ENCODE measurements at regions not wholly inside any gene's neighbourhood (a gene's known extent, or its start where the extent isn't known, plus 50 kb on each side); places are given as distances from the start of the nearest gene placed in this dataset.

GRCh38 chr11:127568891-127569290 lies 568.3 kb upstream of the KIRREL3 start:
- Histone ChIP-seq H3K36me3 (ENCODE audit: control insufficient read depth in 5 of 5, insufficient read depth in 5 of 5, low read length in 5 of 5) (no peaks in the 10 kb centered on the region), H3K27me3 (ENCODE audit: control insufficient read depth in 5 of 5, insufficient read depth in 4 of 5, low read length in 5 of 5) (no peaks in the 10 kb centered on the region), H3K27ac (ENCODE audit: low read depth, low read length) (no peak overlapping the region), H3K9me3 (ENCODE audit: control insufficient read depth in 5 of 5, low read length in 5 of 5) (peaks cover 0 to 6% (median 0%) of the 10 kb centered on the region in 5 donors), H3K9ac (ENCODE audit: low read length in 5 of 5) (no peak overlapping the region), H3K4me1 (ENCODE audit: control insufficient read depth in 5 of 5, insufficient read depth in 5 of 5, low read length in 5 of 5) (no peaks in the 10 kb centered on the region), H3K4me3 (ENCODE audit: low read depth in 1 of 5, low read length in 5 of 5) (no peak overlapping the region)

DNA sequence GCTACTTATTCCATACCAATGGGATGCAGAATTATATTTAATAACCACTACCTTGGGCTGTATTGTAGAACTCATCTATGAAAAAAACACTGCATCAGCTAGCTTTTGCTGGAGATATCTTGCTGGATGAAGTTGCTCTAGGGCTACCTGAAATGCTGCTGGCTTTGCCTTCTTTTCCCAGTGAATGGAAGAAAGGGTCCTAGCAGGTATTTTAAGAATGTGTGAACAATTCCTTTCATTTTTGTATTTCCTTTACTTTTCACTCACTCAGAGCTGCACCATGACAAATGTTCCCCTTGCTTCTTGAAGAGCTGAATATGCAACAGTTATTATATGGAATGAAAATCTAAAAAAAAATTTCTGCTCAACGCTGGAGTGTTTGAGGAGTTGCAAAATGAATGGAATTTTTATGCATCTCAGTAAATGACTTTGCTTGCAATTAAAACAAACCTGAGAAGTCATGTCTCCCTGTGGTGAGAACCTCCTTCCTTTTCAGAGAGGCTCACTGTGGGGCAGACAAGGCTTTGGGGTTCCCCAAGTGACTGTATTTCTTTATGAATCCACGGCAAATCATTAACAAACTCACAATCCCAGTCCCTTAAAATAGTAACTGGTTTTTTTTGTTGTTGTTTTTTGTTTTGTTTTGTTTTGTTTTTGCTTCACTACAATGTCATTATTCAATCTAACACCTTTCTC lies 566.8 kb upstream of the KIRREL3 start:
- Histone ChIP-seq H3K9ac (ENCODE audit: low read length in 5 of 5) (no peak overlapping the region), H3K27ac (ENCODE audit: low read depth, low read length) (no peak overlapping the region), H3K4me3 (ENCODE audit: low read depth in 1 of 5, low read length in 5 of 5) (no peak overlapping the region), H3K36me3 (ENCODE audit: control insufficient read depth in 5 of 5, insufficient read depth in 5 of 5, low read length in 5 of 5) (no peaks in the 10 kb centered on the region), H3K9me3 (ENCODE audit: control insufficient read depth in 5 of 5, low read length in 5 of 5) (peaks cover 0 to 6% (median 0%) of the 10 kb centered on the region in 5 donors), H3K4me1 (ENCODE audit: control insufficient read depth in 5 of 5, insufficient read depth in 5 of 5, low read length in 5 of 5) (no peaks in the 10 kb centered on the region), H3K27me3 (ENCODE audit: control insufficient read depth in 5 of 5, insufficient read depth in 4 of 5, low read length in 5 of 5) (no peaks in the 10 kb centered on the region)

GRCh38 chr11:127564810-127565209 lies 564.2 kb upstream of the KIRREL3 start:
- Histone ChIP-seq H3K27ac (ENCODE audit: low read depth, low read length) (no peak overlapping the region), H3K27me3 (ENCODE audit: control insufficient read depth in 5 of 5, insufficient read depth in 4 of 5, low read length in 5 of 5) (peaks cover 0 to 3% (median 0%) of the 10 kb centered on the region in 5 donors), H3K9me3 (ENCODE audit: control insufficient read depth in 5 of 5, low read length in 5 of 5) (no peaks in the 10 kb centered on the region), H3K36me3 (ENCODE audit: control insufficient read depth in 5 of 5, insufficient read depth in 5 of 5, low read length in 5 of 5) (no peaks in the 10 kb centered on the region), H3K4me3 (ENCODE audit: low read depth in 1 of 5, low read length in 5 of 5) (no peak overlapping the region), H3K4me1 (ENCODE audit: control insufficient read depth in 5 of 5, insufficient read depth in 5 of 5, low read length in 5 of 5) (no peaks in the 10 kb centered on the region), H3K9ac (ENCODE audit: low read length in 5 of 5) (no peak overlapping the region)

DNA sequence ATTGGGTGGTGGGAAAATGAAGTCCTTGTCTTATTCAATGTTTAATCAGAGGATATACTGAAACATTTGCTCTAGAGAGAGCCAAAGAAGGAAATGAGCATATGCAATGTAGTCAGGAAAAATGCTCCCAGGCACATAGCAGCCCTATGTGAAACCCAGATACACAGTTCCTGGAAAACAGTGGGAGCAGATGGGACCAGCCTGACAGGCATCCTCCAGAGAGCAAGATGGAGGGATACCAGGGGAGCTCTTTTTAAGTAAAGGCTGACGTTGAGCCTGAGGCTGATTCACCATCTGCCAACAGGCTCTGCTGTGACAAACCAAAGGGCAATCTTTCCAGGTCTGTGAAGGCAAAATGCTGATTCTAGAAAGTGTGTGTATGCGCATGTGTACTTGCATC lies 559.4 kb upstream of the KIRREL3 start:
- peaks cover 0 to 3% (median 0%) of the 10 kb centered on the region in 5 donors for H3K27me3 ChIP-seq (ENCODE audit: control insufficient read depth in 5 of 5, insufficient read depth in 4 of 5, low read length in 5 of 5)
- H3K4me1 ChIP-seq (ENCODE audit: control insufficient read depth in 5 of 5, insufficient read depth in 5 of 5, low read length in 5 of 5), result no peaks in the 10 kb centered on the region

DNA sequence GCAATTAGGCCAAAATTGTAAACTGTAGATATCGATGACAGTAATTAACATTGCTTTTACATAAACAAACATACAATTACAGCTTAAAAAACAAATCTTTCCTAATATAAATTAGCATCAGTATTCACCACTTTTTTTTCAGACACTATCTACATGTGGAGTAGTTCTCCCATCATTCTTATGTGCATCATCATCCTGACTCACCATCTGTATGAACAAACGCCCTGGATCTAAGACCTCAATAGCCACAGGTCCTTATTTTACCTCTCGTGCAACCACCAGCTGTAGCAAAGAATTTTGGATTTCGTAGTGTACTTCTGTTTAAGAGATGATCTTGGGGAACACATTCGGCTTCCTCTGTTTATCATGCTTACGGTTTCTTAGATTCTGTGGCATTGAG lies 551.9 kb upstream of the KIRREL3 start:
- Histone ChIP-seq H3K27me3 (ENCODE audit: control insufficient read depth in 5 of 5, insufficient read depth in 4 of 5, low read length in 5 of 5) (no peaks in the 10 kb centered on the region), H3K4me1 (ENCODE audit: control insufficient read depth in 5 of 5, insufficient read depth in 5 of 5, low read length in 5 of 5) (no peaks in the 10 kb centered on the region), H3K4me3 (ENCODE audit: low read depth in 1 of 5, low read length in 5 of 5) (no peak overlapping the region)

More for the DNA sequence above, 559.4 kb upstream of the KIRREL3 start:
- Histone ChIP-seq H3K4me3 (ENCODE audit: low read depth in 1 of 5, low read length in 5 of 5) (no peak overlapping the region), H3K9me3 (ENCODE audit: control insufficient read depth in 5 of 5, low read length in 5 of 5) (no peaks in the 10 kb centered on the region), H3K36me3 (ENCODE audit: control insufficient read depth in 5 of 5, insufficient read depth in 5 of 5, low read length in 5 of 5) (no peaks in the 10 kb centered on the region), H3K9ac (ENCODE audit: low read length in 5 of 5) (no peak overlapping the region), H3K27ac (ENCODE audit: low read depth, low read length) (no peak overlapping the region)

GRCh38 chr11:127531167-127531566 lies 530.6 kb upstream of the KIRREL3 start:
- Histone ChIP-seq H3K4me3 (ENCODE audit: low read depth in 1 of 5, low read length in 5 of 5) (no peak overlapping the region), H3K27me3 (ENCODE audit: control insufficient read depth in 5 of 5, insufficient read depth in 4 of 5, low read length in 5 of 5) (no peaks in the 10 kb centered on the region), H3K9me3 (ENCODE audit: control insufficient read depth in 5 of 5, low read length in 5 of 5) (no peaks in the 10 kb centered on the region), H3K27ac (ENCODE audit: low read depth, low read length) (no peak overlapping the region), H3K9ac (ENCODE audit: low read length in 5 of 5) (no peak overlapping the region), H3K4me1 (ENCODE audit: control insufficient read depth in 5 of 5, insufficient read depth in 5 of 5, low read length in 5 of 5) (no peaks in the 10 kb centered on the region), H3K36me3 (ENCODE audit: control insufficient read depth in 5 of 5, insufficient read depth in 5 of 5, low read length in 5 of 5) (no peaks in the 10 kb centered on the region)

More for the DNA sequence above, 551.9 kb upstream of the KIRREL3 start:
- H3K9ac ChIP-seq (ENCODE audit: low read length in 5 of 5), result no peak overlapping the region
- no peaks in the 10 kb centered on the region for H3K36me3 ChIP-seq (ENCODE audit: control insufficient read depth in 5 of 5, insufficient read depth in 5 of 5, low read length in 5 of 5)
- no peaks in the 10 kb centered on the region for H3K9me3 ChIP-seq (ENCODE audit: control insufficient read depth in 5 of 5, low read length in 5 of 5)
- no peak overlapping the region for H3K27ac ChIP-seq (ENCODE audit: low read depth, low read length)

- Histone ChIP-seq H3K4me3 (ENCODE audit: low read depth in 1 of 5, low read length in 5 of 5) (no peak overlapping the region), H3K4me1 (ENCODE audit: control insufficient read depth in 5 of 5, insufficient read depth in 5 of 5, low read length in 5 of 5) (no peaks in the 10 kb centered on the region), H3K9ac (ENCODE audit: low read length in 5 of 5) (no peak overlapping the region), H3K27ac (ENCODE audit: low read depth, low read length) (no peak overlapping the region), H3K9me3 (ENCODE audit: control insufficient read depth in 5 of 5, low read length in 5 of 5) (no peaks in the 10 kb centered on the region), H3K36me3 (ENCODE audit: control insufficient read depth in 5 of 5, insufficient read depth in 5 of 5, low read length in 5 of 5) (no peaks in the 10 kb centered on the region), H3K27me3 (ENCODE audit: control insufficient read depth in 5 of 5, insufficient read depth in 4 of 5, low read length in 5 of 5) (no peaks in the 10 kb centered on the region)
Observed at GRCh38 chr11:127528297-127528696, 527.7 kb upstream of the KIRREL3 start.

DNA sequence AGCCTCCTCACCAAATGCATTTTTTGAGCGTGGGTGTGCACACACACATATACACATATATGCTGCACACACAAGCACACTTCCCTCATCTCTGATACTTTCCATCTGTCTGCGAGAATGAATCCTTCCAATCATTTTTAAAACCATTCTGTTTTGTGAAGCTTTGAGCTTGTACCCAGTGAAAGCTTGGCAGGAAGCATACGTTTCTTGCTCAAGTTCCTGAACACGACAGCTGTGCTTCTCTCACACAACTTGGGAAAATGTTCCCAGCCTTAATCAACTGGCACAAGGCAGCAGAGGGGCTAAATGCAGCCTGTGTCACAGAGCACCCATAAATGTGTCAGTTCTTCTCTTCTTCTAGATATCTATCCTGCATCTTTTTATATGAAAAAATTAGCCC lies 524.0 kb upstream of the KIRREL3 start:
- no peaks in the 10 kb centered on the region for H3K9me3 ChIP-seq (ENCODE audit: control insufficient read depth in 5 of 5, low read length in 5 of 5)
- H3K4me3 ChIP-seq (ENCODE audit: low read depth in 1 of 5, low read length in 5 of 5), result no peak overlapping the region
- no peaks in the 10 kb centered on the region for H3K27me3 ChIP-seq (ENCODE audit: control insufficient read depth in 5 of 5, insufficient read depth in 4 of 5, low read length in 5 of 5)
- H3K27ac ChIP-seq (ENCODE audit: low read depth, low read length), result no peak overlapping the region
- H3K4me1 ChIP-seq (ENCODE audit: control insufficient read depth in 5 of 5, insufficient read depth in 5 of 5, low read length in 5 of 5), result no peaks in the 10 kb centered on the region
- no peak overlapping the region for H3K9ac ChIP-seq (ENCODE audit: low read length in 5 of 5)
- no peaks in the 10 kb centered on the region for H3K36me3 ChIP-seq (ENCODE audit: control insufficient read depth in 5 of 5, insufficient read depth in 5 of 5, low read length in 5 of 5)

DNA sequence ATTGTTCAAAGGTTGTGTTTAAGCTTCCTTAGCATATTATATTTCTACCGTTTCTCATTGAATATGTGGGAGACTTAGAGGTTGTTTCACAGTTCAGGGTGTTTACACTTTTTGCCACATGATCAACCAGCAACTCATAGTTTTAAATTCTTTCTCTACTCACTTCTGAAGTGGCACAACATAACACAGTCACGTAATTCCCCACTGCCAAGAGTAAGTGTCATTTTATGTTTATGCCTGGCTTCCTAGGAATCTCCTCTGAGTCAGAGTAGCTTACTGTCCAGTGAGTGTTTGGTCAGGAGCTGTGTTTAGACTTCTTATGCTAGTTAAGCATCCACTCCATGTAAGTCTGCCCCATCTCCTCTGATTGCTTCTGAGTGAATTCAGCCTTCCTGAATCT lies 520.8 kb upstream of the KIRREL3 start:
- Histone ChIP-seq H3K4me3 (ENCODE audit: low read depth in 1 of 5, low read length in 5 of 5) (no peak overlapping the region), H3K27me3 (ENCODE audit: control insufficient read depth in 5 of 5, insufficient read depth in 4 of 5, low read length in 5 of 5) (no peaks in the 10 kb centered on the region), H3K36me3 (ENCODE audit: control insufficient read depth in 5 of 5, insufficient read depth in 5 of 5, low read length in 5 of 5) (no peaks in the 10 kb centered on the region), H3K9ac (ENCODE audit: low read length in 5 of 5) (no peak overlapping the region), H3K9me3 (ENCODE audit: control insufficient read depth in 5 of 5, low read length in 5 of 5) (no peaks in the 10 kb centered on the region), H3K4me1 (ENCODE audit: control insufficient read depth in 5 of 5, insufficient read depth in 5 of 5, low read length in 5 of 5) (no peaks in the 10 kb centered on the region), H3K27ac (ENCODE audit: low read depth, low read length) (no peak overlapping the region)

DNA sequence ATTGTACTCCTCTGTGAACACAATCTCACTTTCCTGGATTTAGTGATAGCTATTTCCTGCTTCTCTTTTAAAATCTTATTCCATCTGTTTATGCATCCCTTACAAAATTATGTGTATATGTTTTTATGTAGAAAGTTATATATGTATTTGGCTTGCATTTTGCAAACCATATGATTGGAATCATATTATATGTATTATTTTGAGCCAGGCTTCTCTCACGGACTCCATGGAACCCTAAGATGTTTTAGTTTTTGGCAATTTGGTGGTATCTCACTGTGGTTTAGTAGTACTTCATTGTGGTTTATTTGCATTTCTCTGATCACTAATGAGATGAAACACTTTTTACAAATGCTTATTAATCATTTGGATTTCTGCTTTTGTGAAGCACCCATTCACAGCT lies 507.3 kb upstream of the KIRREL3 start:
- H3K4me1 ChIP-seq (ENCODE audit: control insufficient read depth in 5 of 5, insufficient read depth in 5 of 5, low read length in 5 of 5), result no peaks in the 10 kb centered on the region
- no peak overlapping the region for H3K9ac ChIP-seq (ENCODE audit: low read length in 5 of 5)
- no peak overlapping the region for H3K27ac ChIP-seq (ENCODE audit: low read depth, low read length)
- no peak overlapping the region for H3K4me3 ChIP-seq (ENCODE audit: low read depth in 1 of 5, low read length in 5 of 5)
- H3K9me3 ChIP-seq (ENCODE audit: control insufficient read depth in 5 of 5, low read length in 5 of 5), result no peaks in the 10 kb centered on the region
- H3K27me3 ChIP-seq (ENCODE audit: control insufficient read depth in 5 of 5, insufficient read depth in 4 of 5, low read length in 5 of 5), result no peaks in the 10 kb centered on the region
- no peaks in the 10 kb centered on the region for H3K36me3 ChIP-seq (ENCODE audit: control insufficient read depth in 5 of 5, insufficient read depth in 5 of 5, low read length in 5 of 5)
